ENCODE measurements at regions not wholly inside any gene's neighbourhood (a gene's known extent, or its start where the extent isn't known, plus 50 kb on each side); places are given as distances from the start of the nearest gene placed in this dataset.

DNA sequence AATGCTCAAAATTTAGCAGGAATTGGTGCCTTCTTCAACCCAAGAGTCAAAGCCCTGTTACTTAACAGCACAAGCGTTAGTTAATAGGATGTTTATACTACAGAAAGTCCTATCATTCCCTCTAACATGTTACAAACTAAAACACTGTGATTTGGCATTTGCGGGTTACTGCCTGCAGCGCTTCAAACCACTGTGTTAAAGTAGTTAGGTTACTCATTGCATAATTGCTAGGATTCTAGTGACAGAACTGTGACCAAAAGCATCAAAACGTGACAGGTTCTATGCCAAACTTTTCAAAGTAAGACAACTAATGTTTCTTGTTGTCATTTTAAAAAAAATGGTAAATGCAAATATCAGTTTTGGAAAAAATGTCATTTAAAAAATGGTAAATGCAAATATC, 442.8 kb upstream of the ZFP42 start:
- TF ChIP-seq, protein P1, sequence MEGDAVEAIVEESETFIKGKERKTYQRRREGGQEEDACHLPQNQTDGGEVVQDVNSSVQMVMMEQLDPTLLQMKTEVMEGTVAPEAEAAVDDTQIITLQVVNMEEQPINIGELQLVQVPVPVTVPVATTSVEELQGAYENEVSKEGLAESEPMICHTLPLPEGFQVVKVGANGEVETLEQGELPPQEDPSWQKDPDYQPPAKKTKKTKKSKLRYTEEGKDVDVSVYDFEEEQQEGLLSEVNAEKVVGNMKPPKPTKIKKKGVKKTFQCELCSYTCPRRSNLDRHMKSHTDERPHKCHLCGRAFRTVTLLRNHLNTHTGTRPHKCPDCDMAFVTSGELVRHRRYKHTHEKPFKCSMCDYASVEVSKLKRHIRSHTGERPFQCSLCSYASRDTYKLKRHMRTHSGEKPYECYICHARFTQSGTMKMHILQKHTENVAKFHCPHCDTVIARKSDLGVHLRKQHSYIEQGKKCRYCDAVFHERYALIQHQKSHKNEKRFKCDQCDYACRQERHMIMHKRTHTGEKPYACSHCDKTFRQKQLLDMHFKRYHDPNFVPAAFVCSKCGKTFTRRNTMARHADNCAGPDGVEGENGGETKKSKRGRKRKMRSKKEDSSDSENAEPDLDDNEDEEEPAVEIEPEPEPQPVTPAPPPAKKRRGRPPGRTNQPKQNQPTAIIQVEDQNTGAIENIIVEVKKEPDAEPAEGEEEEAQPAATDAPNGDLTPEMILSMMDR (IDR thresholded peaks at IDR 0.05; ENCODE audit: poor library complexity) = no peak
- TF ChIP-seq EZH2 (IDR thresholded peaks at IDR 0.05; ENCODE audit: borderline replicate concordance) (no peak), EZH2phosphoT487 (IDR thresholded peaks at IDR 0.05; ENCODE audit: low read depth, severe bottlenecking, unreplicated experiment) (no peak)

All from hepatocyte (in vitro differentiated cells).